GM19035 (cell line): ENCODE measurements at regions not wholly inside any gene's neighbourhood (a gene's known extent, or its start where the extent isn't known, plus 50 kb on each side); places are given as distances from the start of the nearest gene placed in this dataset.
"Not testable (repeated sequence)": the region's sequence is repeated elsewhere in the genome, so short reads cannot be mapped to it uniquely, and the experiment has no call there.

Source experiments
- ATAC-seq: cut with Tn5 transposase; IDR thresholded peaks from one replicate; pipeline ENCODE4 v1.9.1; 2021; ENCODE audit not compliant: unreplicated experiment

GRCh38 chr6:102820098-102820497 is 1426.6 kb downstream of the GRIK2 start:
- no peak for ATAC-seq

DNA sequence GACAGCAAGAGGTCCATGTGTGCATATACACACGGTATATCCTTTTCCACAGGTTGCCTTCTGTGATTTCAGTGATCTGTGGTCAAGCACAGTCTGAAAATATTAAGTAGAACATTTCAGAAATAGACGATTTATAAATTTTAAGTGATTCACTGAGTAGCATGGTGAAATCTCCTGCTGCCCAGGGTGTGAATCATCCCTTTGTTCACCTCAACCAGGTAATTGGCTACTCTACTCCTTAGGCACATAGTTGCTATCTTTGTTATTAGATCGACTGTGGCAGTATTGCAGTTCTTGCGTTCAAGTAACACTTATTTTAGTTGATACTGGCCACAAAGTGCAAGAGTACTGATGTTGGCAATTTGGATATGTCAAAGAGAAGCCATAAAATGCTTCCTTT is 1421.7 kb downstream of the GRIK2 start:
- no peak for ATAC-seq

DNA sequence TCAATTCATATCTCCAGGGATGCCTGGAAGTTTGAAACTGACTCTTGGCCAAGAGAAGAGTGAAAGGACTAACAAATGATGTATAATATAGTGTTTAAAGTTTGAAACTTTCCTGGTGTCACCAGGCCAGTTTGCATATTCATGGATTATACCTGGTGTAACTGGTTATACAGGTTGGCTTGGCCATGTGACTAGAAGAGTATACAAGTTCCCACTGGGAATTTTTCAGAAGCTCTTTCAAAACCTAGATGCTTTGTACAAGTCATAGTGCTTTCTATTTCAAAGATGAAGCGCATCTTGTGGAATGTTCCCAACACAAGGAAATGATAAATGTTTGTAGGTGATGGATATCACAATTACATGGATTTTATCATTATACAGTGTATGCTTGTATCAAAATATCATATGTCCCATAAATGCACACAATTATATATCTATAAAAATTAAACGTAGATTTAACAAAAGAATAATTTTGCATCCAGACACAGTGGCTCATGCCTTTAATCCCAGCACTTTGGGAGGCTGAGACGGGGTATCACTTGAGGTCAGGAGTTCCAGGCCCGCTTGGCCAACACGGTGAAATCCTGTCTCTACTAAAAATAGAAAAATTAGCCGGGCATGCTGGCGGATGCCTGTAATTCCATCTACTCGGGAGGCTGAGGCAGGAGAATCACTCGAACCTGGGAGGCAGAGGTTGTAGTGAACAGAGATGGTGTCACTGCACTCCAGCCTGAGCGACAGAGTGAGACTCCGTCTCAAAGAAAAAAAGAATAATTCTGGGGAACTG is 1420.2 kb downstream of the GRIK2 start:
- ATAC-seq: no peak

GRCh38 chr6:102812242-102812641 is 1418.7 kb downstream of the GRIK2 start:
- no peak for ATAC-seq

- not testable (repeated sequence) for ATAC-seq
Observed at GRCh38 chr6:102808944-102809505, 1415.5 kb downstream of the GRIK2 start.

DNA sequence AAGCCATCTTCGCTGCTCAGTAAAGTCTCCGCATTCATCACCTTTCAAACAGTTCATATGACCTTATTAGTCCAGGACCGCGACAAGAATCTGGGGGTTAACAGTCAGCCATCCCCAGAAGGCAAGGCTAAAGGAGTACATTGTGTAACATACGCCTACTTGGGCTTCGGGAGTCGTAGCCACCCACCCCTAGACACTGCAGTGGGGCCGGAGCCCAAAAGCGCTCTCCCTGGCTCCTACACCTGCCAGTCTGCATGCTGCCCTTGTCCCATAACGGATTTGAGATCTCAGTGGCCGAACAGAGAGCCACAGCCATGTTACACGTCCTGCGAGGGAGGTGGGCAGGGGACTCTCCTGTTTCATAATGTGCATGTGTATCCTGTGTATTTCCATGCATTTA is 1405.5 kb downstream of the GRIK2 start:
- ATAC-seq: no peak

- ATAC-seq: no peak
Observed at GRCh38 chr6:102798636-102799035, 1405.1 kb downstream of the GRIK2 start.

- no peak for ATAC-seq
Observed at GRCh38 chr6:102793752-102794151, 1400.2 kb downstream of the GRIK2 start.

GRCh38 chr6:102774326-102774725 is 1380.8 kb downstream of the GRIK2 start:
- no peak for ATAC-seq

DNA sequence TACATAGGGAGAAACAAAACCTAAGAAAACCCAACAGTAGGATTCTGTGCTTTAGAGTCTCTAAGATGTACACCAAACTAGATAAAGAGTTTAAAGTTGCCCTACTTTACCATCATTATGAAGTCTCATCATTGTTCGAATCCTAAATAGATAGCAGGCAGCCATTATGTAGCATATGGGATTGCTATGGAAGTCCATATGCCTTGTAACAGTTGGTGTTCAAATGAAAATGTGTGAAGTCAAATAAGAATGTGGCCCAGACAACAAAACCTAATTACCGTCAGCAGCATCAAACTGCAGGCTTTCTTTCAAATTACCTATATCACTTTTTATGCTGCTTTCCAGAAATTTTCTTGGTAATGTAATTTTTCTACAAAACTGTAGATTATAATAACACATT is 1380.1 kb downstream of the GRIK2 start:
- no peak for ATAC-seq

DNA sequence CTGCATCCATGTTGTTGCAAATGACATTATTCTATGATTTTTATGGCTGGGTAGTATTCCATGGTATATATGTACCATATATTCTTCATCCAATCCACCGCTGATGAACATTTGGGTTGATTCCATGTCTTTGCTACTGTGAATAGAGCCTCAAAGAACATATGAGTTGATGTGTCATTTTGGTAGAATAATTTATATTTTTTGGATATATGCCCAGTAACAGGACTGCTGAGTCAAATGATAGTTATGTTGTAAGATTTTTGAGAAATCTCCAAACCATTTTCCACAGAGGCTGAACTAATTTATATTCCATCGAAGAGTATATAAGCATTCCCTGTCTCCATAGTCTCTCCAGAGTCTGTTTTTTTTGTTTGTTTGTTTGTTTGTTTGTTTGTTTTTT is 1373.5 kb downstream of the GRIK2 start:
- no peak for ATAC-seq

DNA sequence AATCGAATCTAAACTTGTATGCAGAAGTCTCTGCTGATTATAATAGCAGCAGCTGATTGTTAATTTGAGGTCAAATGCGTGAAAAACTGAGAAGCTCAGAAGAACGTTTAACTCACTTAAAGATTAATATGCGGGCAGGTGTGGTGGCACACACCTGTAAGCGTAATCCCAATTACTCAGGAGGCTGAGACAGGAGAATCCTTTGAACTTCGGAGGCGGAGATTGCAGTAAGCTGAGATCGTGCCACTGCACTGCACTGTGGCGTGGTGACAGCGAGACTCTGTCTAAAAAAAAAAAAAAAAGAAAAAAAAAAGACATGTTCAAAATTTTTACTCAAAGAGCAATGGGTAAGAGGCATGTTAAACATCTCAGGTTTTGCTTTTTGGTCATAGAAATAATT is 1370.8 kb downstream of the GRIK2 start:
- ATAC-seq: no peak

- no peak for ATAC-seq
Observed at GRCh38 chr6:102763891-102764290, 1370.4 kb downstream of the GRIK2 start.

DNA sequence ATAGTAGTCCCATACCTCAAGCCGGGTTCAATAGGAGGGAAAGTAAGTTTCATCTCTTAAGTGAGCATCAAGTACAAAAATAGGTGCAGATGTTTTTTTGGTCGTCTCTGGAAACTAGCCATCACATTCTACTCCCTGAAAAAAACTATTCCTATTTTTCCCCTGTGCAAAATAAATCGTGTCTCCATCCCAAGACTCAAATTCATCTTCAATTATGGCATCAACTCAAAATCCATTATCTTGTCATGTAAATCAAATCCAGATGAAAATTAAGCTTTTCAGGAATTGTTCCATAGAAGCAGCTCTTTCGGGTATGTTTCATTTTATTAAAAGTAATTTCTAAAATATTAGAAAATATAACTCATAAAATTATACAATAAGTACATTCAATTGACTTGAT is 1368.4 kb downstream of the GRIK2 start:
- ATAC-seq: no peak

GRCh38 chr6:102759415-102759814 is 1365.9 kb downstream of the GRIK2 start:
- ATAC-seq: no peak

GRCh38 chr6:102758536-102758935 is 1365.0 kb downstream of the GRIK2 start:
- ATAC-seq: not testable (repeated sequence)

GRCh38 chr6:102749210-102749971 is 1355.9 kb downstream of the GRIK2 start:
- ATAC-seq: no peak

DNA sequence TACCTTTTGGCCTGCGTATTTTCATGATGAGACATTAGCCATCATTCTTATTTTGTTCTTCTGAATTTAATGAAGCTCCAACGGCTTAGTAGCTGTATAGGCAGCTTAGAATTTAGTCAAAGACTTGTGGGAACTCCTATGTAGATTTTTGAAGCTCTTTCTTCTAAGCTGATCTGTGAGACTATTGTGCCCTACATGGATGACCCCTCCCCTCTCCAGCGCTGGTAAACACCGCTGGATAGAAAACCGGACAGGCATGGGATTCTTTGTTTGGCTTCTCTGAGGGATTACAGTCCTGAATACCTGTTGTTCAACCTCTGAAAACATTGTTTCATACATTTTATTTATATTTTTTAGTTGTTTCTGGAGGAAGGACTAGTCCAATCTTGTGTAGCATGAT is 1353.4 kb downstream of the GRIK2 start:
- no peak for ATAC-seq

- ATAC-seq: no peak
Observed at GRCh38 chr6:102742754-102743356, 1349.3 kb downstream of the GRIK2 start.

- ATAC-seq: no peak
Observed at GRCh38 chr6:102742028-102742427, 1348.5 kb downstream of the GRIK2 start.

DNA sequence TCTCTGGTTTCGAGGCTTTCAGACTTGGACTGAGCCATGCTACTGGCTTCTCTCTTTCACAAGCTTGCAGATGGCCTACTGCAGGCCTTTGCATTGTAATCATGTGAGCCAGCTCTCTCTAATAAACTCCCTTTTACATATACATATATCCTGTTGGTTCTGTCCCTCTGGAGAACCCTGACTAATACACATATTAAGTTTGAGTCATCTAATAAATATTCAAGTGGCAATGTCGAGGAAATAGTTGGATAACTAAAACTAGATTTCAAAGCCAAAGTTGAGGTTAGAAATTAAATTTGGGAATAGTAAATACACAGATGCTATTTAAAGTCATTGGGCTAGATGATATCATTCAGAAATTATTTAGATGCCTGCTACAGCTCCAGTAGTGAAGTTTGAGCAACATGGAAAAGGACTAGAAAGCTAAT is 1343.4 kb downstream of the GRIK2 start:
- no peak for ATAC-seq

DNA sequence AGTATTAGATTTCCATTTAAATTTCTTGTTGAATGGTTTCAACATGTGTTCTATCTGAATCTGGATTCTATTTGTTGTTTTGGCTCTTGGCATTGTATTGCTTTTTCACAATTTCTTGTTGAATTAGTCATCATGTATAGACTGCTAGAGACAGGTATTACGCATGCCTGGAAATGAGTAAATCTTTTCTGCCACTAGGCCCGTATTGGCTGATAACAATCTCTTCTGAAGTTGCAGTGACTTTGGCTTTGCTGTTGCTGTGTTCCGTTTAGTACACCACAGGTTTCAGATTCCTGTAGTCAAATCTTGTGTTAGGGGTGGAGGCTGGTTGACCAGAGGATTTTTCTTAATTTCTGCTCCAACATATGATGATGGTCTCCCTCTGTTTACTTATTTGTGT is 1339.4 kb downstream of the GRIK2 start:
- no peak for ATAC-seq
